B cell (primary cell): ENCODE measurements at regions not wholly inside any gene's neighbourhood (a gene's known extent, or its start where the extent isn't known, plus 50 kb on each side); places are given as distances from the start of the nearest gene placed in this dataset.

Source experiments
- ATAC-seq: fragments of 200-7000 bp; cut with Tn5 transposase; one replicate; pipeline ENCODE4 v1.10.0; 2021; ENCODE audit warnings: low read depth, mild to moderate bottlenecking, moderate number of reproducible peaks, moderate library complexity
- CTCF ChIA-PET: fragments of 350-600 bp; sonication (Branson Sonifier 250); formaldehyde crosslinking; loops from one replicate; lab custom pipeline; 2021; ENCODE audit warnings: antibody characterized with exemption, inconsistent platforms; lab: Charles Lee
- POLR2A ChIA-PET: fragments of 350-600 bp; sonication (Branson Sonifier 250); formaldehyde crosslinking; loops from one replicate; lab custom pipeline; 2021; ENCODE audit warnings: antibody characterized with exemption; lab: Charles Lee
- DNase-seq: peaks from one replicate; pipeline ENCODE4 v3.0.0; 2013
- H2AFZ ChIP-seq: 2 replicates; pipeline ENCODE4 v1.6.1; 2012; ENCODE audit warnings: mild to moderate bottlenecking, low read depth, low read length; ENCODE audit not compliant: insufficient read depth, poor library complexity, severe bottlenecking
- H3K27ac ChIP-seq, 2 donors: 1 replicate in 1 of 2; 2 replicates in 1 of 2; pipeline ENCODE4 v1.5.1; 2012 to 2013; ENCODE audit warnings: low read length in 2 of 2, mild to moderate bottlenecking in 2 of 2, moderate library complexity in 1 of 2
- H3K27me3 ChIP-seq, 4 experiments: fragments of 200-600 bp in 1 of 4; sonication (generic) in 1 of 4; replicated peaks in 1 of 4; 1 replicate in 2 of 4; 2 replicates in 2 of 4; pipeline versions ENCODE4 v1.6.1 to v1.7.0; 2013 to 2016; ENCODE audit warnings: low read length in 3 of 4, mild to moderate bottlenecking in 2 of 4, mixed read lengths in 1 of 4, moderate library complexity in 1 of 4; ENCODE audit not compliant: insufficient read depth in 4 of 4, control insufficient read depth in 3 of 4; ENCODE audit errors: control extremely low read depth in 1 of 4
- H3K36me3 ChIP-seq, 2 experiments: replicated peaks in 1 of 2; 1 replicate in 1 of 2; 2 replicates in 1 of 2; pipeline versions ENCODE4 v1.6.1 to v1.7.1; 2013; ENCODE audit warnings: low read length in 1 of 2; ENCODE audit not compliant: insufficient read depth in 2 of 2, control insufficient read depth in 1 of 2; ENCODE audit errors: control extremely low read depth in 1 of 2, extremely low read depth in 1 of 2
- H3K4me1 ChIP-seq, 2 donors: fragments of 200-600 bp in 1 of 2; sonication (generic) in 1 of 2; 1 replicate in 1 of 2; 2 replicates in 1 of 2; pipeline versions ENCODE4 v1.5.1 to v1.6.1; 2013 to 2017; ENCODE audit warnings: low read length in 2 of 2; ENCODE audit not compliant: control insufficient read depth in 2 of 2, insufficient read depth in 2 of 2
- H3K4me2 ChIP-seq: replicated peaks from 2 replicates; pipeline ENCODE3; 2012; ENCODE audit warnings: mild to moderate bottlenecking, low read depth, low read length; ENCODE audit not compliant: poor library complexity, severe bottlenecking
- H3K4me3 ChIP-seq, 5 experiments: fragments of 200-600 bp in 1 of 5; sonication (generic) in 1 of 5; 1 replicate in 3 of 5; 2 replicates in 2 of 5; pipeline versions ENCODE4 v1.5.1 to v1.7.0; 2011 to 2016; ENCODE audit warnings: low read length in 4 of 5, mild to moderate bottlenecking in 4 of 5, low read depth in 2 of 5, control low read depth in 1 of 5, moderate library complexity in 1 of 5; ENCODE audit not compliant: insufficient read depth in 1 of 5; ENCODE audit errors: control extremely low read depth in 1 of 5, extremely low read depth in 1 of 5
- H3K79me2 ChIP-seq: fragments of 200-600 bp; sonication (generic); one replicate; pipeline ENCODE4 v1.6.0; 2016; ENCODE audit warnings: low read length; ENCODE audit not compliant: control insufficient read depth, insufficient read depth
- H3K9ac ChIP-seq: fragments of 200-600 bp; sonication (generic); 2 replicates; pipeline ENCODE4 v1.6.1; 2017; ENCODE audit warnings: mild to moderate bottlenecking, low read length, moderate library complexity
- H3K9me3 ChIP-seq, 3 donors: one replicate each; pipeline versions ENCODE4 v1.6.1 to v1.7.1; 2013; ENCODE audit warnings: low read length in 2 of 3; ENCODE audit not compliant: control insufficient read depth in 2 of 3, insufficient read depth in 1 of 3; ENCODE audit errors: control extremely low read depth in 1 of 3
- H4K20me1 ChIP-seq: 2 replicates; pipeline ENCODE4 v1.6.0; 2012; ENCODE audit warnings: mild to moderate bottlenecking, low read length; ENCODE audit not compliant: insufficient read depth, control insufficient read depth, poor library complexity, severe bottlenecking
- H3K27ac Mint-ChIP-seq: one replicate; pipeline ENCODE4 v1.8.0; 2021; ENCODE audit warnings: mixed read lengths
- H3K27me3 Mint-ChIP-seq: one replicate; pipeline ENCODE4 v1.8.0; 2021; ENCODE audit warnings: mixed read lengths
- H3K4me1 Mint-ChIP-seq: one replicate; pipeline ENCODE4 v1.8.0; 2021; ENCODE audit warnings: mixed read lengths
- H3K4me3 Mint-ChIP-seq: one replicate; pipeline ENCODE4 v1.8.0; 2021; ENCODE audit warnings: mixed read lengths
- H3K9me3 Mint-ChIP-seq: one replicate; pipeline ENCODE4 v1.8.0; 2022; ENCODE audit warnings: mixed read lengths; ENCODE audit not compliant: insufficient read depth
- EZH2 ChIP-seq: IDR thresholded peaks from 2 replicates; pipeline ENCODE4 v1.6.1; 2012; ENCODE audit warnings: borderline replicate concordance, low read depth, mild to moderate bottlenecking, moderate library complexity, low read length; ENCODE audit not compliant: insufficient read depth, poor library complexity, severe bottlenecking
- WGBS: methylation state at CpG from one replicate; pipeline ENCODE4 v1.1.5; 2013; ENCODE audit warnings: missing lambda C conversion rate; ENCODE audit not compliant: insufficient coverage; 5-methylcytosine and 5-hydroxymethylcytosine counted together
- intact Hi-C: fragments of 100-400 bp; cut with micrococcal nuclease; formaldehyde crosslinking; loops from one replicate; pipeline ENCODE4 v1.10.0; 2022
- TF ChIP-seq, protein P1 (sequence below): fragments of 200-600 bp; IDR thresholded peaks from one replicate; pipeline ENCODE4 v1.8.0; 2022; ENCODE audit warnings: antibody characterized with exemption, mild to moderate bottlenecking

DNA sequence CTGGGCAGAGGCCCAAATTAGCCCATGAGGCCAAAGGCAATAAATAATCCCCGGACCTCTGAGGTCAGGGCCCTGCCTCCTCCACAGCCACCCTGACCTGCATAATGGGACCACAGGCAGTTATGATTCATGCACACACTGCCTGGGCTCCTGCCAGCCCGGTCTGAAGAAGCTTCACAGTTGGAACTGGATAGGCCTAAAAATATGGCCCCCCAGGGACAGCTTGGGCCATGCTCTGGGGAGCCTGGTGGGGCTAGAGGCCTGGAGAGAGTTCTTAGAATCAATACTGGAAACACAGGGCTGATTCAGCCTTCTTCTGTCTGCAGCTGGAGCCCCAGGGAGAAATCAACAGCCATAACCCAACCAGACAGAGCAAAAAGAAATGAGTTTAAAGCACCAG lies 112.8 kb upstream of the CADM1 start:
- no peaks in the 10 kb centered on the region for H3K27me3 ChIP-seq
- Mint-ChIP-seq H3K4me1 (no peaks in the 10 kb centered on the region), H3K27me3 (no peaks in the 10 kb centered on the region), H3K27ac (no peak overlapping the region), H3K4me3 (no peak overlapping the region), H3K9me3 (peaks cover 1% of the 10 kb centered on the region)
- no peaks in the 10 kb centered on the region for H3K36me3 ChIP-seq
- no peak for DNase-seq
- WGBS: 0% methylated on average over 2 of the region's 2 CpGs
- H3K79me2 ChIP-seq: no peaks in the 10 kb centered on the region
- peaks cover 0 to 9% (median 0%) of the 10 kb centered on the region in 3 donors for H3K9me3 ChIP-seq
- intact Hi-C loops: no loop called here
- no peak overlapping the region for H2AFZ ChIP-seq
- H3K4me3 ChIP-seq: no peak overlapping the region
- no peak for ATAC-seq
- H4K20me1 ChIP-seq: no peaks in the 10 kb centered on the region
- no peak for TF ChIP-seq EZH2
- TF ChIP-seq, protein P1, sequence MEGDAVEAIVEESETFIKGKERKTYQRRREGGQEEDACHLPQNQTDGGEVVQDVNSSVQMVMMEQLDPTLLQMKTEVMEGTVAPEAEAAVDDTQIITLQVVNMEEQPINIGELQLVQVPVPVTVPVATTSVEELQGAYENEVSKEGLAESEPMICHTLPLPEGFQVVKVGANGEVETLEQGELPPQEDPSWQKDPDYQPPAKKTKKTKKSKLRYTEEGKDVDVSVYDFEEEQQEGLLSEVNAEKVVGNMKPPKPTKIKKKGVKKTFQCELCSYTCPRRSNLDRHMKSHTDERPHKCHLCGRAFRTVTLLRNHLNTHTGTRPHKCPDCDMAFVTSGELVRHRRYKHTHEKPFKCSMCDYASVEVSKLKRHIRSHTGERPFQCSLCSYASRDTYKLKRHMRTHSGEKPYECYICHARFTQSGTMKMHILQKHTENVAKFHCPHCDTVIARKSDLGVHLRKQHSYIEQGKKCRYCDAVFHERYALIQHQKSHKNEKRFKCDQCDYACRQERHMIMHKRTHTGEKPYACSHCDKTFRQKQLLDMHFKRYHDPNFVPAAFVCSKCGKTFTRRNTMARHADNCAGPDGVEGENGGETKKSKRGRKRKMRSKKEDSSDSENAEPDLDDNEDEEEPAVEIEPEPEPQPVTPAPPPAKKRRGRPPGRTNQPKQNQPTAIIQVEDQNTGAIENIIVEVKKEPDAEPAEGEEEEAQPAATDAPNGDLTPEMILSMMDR: no peak
- H3K4me2 ChIP-seq: no peak overlapping the region
- CTCF ChIA-PET: no interaction called here
- POLR2A ChIA-PET: no interaction called here
- no peak overlapping the region for H3K27ac ChIP-seq
- no peak overlapping the region for H3K9ac ChIP-seq
- H3K4me1 ChIP-seq: no peaks in the 10 kb centered on the region

DNA sequence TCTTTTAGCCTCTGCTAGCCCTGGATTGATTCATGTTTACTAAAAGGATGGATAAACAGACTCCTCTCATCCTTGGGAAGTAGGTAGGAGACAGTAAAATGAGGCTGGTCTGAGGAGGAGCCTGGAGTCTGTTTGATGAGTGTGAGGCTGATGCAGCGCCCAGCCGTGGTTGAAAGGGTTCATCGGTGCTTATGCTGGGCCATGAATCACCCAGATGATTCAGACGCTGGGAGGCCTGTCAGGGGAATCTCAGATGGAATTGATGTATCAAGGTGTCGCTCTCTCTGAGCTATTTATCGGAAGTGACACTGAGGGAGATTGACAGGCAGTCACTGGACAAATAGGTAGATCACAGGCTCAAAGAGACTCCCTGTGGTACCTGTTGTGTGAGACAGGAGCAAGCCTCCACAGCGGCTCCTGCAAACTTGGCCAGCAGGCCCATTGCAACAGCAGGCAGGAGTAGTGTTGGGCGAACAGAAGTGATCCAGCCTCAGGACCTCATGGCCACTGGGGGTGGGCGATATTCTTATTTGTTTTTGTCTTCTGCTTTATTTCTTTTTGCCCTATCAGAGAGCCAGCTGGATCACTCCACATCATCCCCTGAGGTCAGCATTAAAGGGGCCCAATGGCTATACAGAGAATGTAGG lies 109.9 kb upstream of the CADM1 start:
- Mint-ChIP-seq H3K4me1 (no peaks in the 10 kb centered on the region), H3K27me3 (no peaks in the 10 kb centered on the region), H3K27ac (no peak overlapping the region), H3K9me3 (peaks cover 1% of the 10 kb centered on the region), H3K4me3 (no peak overlapping the region)
- ChIA-PET POLR2A (no interaction called here), CTCF (no interaction called here)
- no peak for TF ChIP-seq EZH2
- TF ChIP-seq, protein P1: no peak
- no peak overlapping the region for H2AFZ ChIP-seq
- WGBS: 83% methylated on average over 7 of the region's 9 CpGs
- no peak overlapping the region for H3K4me3 ChIP-seq
- H3K36me3 ChIP-seq: no peaks in the 10 kb centered on the region
- H3K9me3 ChIP-seq: peaks cover 0 to 9% (median 0%) of the 10 kb centered on the region in 3 donors
- DNase-seq: no peak
- H4K20me1 ChIP-seq: no peaks in the 10 kb centered on the region
- H3K27ac ChIP-seq: no peak overlapping the region
- no peak overlapping the region for H3K9ac ChIP-seq
- no peak for ATAC-seq
- no peaks in the 10 kb centered on the region for H3K4me1 ChIP-seq
- no peak overlapping the region for H3K4me2 ChIP-seq
- intact Hi-C loops: no loop called here
- H3K79me2 ChIP-seq: no peaks in the 10 kb centered on the region
- no peaks in the 10 kb centered on the region for H3K27me3 ChIP-seq
